Thyroid gland (tissue), 4 donors: ENCODE measurements at regions not wholly inside any gene's neighbourhood (a gene's known extent, or its start where the extent isn't known, plus 50 kb on each side); places are given as distances from the start of the nearest gene placed in this dataset.

Source experiments
- DNase-seq, 2 donors: peaks; one replicate each; pipeline ENCODE4 v3.0.0-alpha.2; 2019
- H3K27ac ChIP-seq, 3 donors: fragments of 200-600 bp; sonication (generic); 1 replicate in 2 of 3; 2 replicates in 1 of 3; pipeline ENCODE4 v1.5.1; 2016 to 2019; ENCODE audit warnings: mild to moderate bottlenecking in 1 of 3, moderate library complexity in 1 of 3
- H3K27me3 ChIP-seq: fragments of 200-600 bp; sonication (generic); one replicate; pipeline ENCODE4 v1.5.1; 2019
- H3K36me3 ChIP-seq, 2 donors: fragments of 200-600 bp; sonication (generic); one replicate each; pipeline ENCODE4 v1.5.1; 2016 to 2019
- H3K4me1 ChIP-seq, 2 donors: fragments of 200-600 bp; sonication (generic); one replicate each; pipeline ENCODE4 v1.5.1; 2017 to 2019
- H3K4me3 ChIP-seq, 3 donors: fragments of 200-600 bp; sonication (generic); replicated peaks in 1 of 3; 1 replicate in 2 of 3; 2 replicates in 1 of 3; pipeline ENCODE4 v1.5.1; 2016; ENCODE audit warnings: mild to moderate bottlenecking in 1 of 3
- H3K9me3 ChIP-seq: fragments of 200-600 bp; sonication (generic); one replicate; pipeline ENCODE4 v1.5.1; 2017
- POLR2A ChIP-seq, 2 donors: fragments of 450-650 bp; IDR thresholded peaks; one replicate each; pipeline ENCODE4 v1.6.1; 2017; ENCODE audit warnings: antibody characterized with exemption in 2 of 2, mild to moderate bottlenecking in 2 of 2, moderate library complexity in 1 of 2
- WGBS, 2 donors: methylation state at CpG; one replicate each; pipeline ENCODE4 v1.1.5; 2017; 5-methylcytosine and 5-hydroxymethylcytosine counted together
- intact Hi-C: fragments of 100-400 bp; cut with DNase I; formaldehyde crosslinking; loops from one replicate; pipeline ENCODE4 v1.15.1; 2023
- TF ChIP-seq, protein P1 (sequence below), 6 experiments: fragments of 200-600 bp in 3 of 6; fragments of 450-650 bp in 3 of 6; sonication (generic) in 3 of 6; IDR thresholded peaks; one replicate each; pipeline ENCODE4 v1.5.1; 2016 to 2019; ENCODE audit warnings: antibody characterized with exemption in 6 of 6, mild to moderate bottlenecking in 2 of 6, inconsistent platforms in 1 of 6, moderate library complexity in 1 of 6

DNA sequence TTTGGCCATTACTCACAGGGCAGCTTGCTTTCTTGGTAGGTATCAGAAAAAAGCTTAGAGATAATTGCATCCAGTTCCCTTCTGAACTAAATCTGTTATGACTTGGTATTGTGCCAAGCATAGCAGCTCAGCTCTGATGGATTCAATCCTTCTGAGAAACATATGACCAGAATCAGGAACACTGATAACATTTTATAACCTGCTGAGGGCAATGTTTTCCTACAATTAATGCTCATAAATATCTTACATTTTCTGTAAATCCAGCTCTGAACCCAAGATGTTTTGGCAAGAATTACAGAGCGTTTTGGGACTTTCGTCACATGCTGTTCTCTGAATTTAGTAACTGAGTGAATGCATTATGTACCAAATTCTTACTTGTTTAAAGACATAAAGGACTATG lies 167.8 kb downstream of the KIF20B start:
- intact Hi-C loops: no loop called here
- no peak overlapping the region for H3K27ac ChIP-seq
- WGBS, 2 donors: 69 to 73% methylated on average over 2 of the region's 2 CpGs
- no peaks in the 10 kb centered on the region for H3K36me3 ChIP-seq
- H3K27me3 ChIP-seq: no peaks in the 10 kb centered on the region
- no peaks in the 10 kb centered on the region for H3K4me1 ChIP-seq
- no peak for DNase-seq
- no peak overlapping the region for H3K4me3 ChIP-seq
- TF ChIP-seq, protein P1, sequence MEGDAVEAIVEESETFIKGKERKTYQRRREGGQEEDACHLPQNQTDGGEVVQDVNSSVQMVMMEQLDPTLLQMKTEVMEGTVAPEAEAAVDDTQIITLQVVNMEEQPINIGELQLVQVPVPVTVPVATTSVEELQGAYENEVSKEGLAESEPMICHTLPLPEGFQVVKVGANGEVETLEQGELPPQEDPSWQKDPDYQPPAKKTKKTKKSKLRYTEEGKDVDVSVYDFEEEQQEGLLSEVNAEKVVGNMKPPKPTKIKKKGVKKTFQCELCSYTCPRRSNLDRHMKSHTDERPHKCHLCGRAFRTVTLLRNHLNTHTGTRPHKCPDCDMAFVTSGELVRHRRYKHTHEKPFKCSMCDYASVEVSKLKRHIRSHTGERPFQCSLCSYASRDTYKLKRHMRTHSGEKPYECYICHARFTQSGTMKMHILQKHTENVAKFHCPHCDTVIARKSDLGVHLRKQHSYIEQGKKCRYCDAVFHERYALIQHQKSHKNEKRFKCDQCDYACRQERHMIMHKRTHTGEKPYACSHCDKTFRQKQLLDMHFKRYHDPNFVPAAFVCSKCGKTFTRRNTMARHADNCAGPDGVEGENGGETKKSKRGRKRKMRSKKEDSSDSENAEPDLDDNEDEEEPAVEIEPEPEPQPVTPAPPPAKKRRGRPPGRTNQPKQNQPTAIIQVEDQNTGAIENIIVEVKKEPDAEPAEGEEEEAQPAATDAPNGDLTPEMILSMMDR (IDR thresholded peaks at IDR 0.05): no peak
- TF ChIP-seq POLR2A (IDR thresholded peaks at IDR 0.05): no peak
- H3K9me3 ChIP-seq: no peaks in the 10 kb centered on the region

DNA sequence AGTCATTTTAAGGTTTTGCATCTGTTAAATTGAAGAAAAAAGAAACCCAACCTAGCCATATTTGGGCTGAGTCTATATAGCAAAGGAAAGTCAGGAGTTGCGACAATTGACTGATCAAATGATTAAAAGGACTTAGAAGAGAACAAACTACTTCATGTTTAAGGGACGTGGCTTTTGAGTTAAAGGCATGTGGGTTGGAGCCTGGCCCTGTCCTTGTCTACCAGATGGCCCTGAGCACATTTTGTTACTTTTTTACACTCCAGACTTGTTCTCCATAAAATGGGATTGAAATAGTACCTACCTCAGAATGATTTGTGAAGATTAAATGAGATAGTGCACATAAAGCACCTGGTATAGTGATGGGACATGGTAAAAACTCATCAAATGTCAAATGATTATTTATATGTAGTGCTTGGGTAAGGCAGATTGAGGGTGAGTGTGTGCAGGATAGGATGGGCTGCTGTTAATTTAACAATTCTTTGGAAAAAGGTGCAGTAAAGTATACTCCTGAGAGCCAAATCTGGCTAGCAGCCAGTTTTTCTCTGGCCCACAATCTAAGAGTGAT lies 168.3 kb downstream of the KIF20B start:
- no peaks in the 10 kb centered on the region for H3K4me1 ChIP-seq
- no peak overlapping the region for H3K4me3 ChIP-seq
- no peak overlapping the region for H3K27ac ChIP-seq
- 49 to 59% methylated on average over 2 of the region's 2 CpGs for WGBS, 2 donors
- H3K27me3 ChIP-seq: no peaks in the 10 kb centered on the region
- H3K36me3 ChIP-seq: no peaks in the 10 kb centered on the region
- DNase-seq: peak; percentile 15 to 29
- H3K9me3 ChIP-seq: no peaks in the 10 kb centered on the region
- TF ChIP-seq POLR2A (IDR thresholded peaks at IDR 0.05): no peak
- intact Hi-C loops: no loop called here

DNA sequence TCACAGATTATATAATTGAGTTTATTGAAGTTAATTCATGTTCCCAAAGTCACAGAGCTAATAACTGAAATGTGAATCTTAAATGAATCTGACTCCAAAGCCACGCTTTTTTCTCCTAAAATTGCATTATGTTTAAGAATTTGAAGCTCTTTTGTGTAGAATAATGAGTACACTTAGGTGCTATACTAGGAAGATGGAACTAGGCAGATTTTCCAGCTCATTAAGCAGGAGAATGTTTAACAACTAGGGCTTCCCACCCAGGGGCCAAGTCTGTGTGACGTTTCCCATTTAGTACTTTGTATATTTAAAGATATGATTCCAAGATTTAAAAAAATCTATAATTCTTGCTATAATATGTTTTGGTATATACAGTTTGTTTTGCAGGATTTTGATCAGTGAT lies 169.5 kb downstream of the KIF20B start:
- Histone ChIP-seq H3K4me1 (no peaks in the 10 kb centered on the region), H3K27ac (no peak overlapping the region), H3K27me3 (no peaks in the 10 kb centered on the region), H3K36me3 (no peaks in the 10 kb centered on the region), H3K9me3 (no peaks in the 10 kb centered on the region), H3K4me3 (no peak overlapping the region)
- TF ChIP-seq, protein P1 (IDR thresholded peaks at IDR 0.05): no peak
- TF ChIP-seq POLR2A (IDR thresholded peaks at IDR 0.05): no peak
- no peak for DNase-seq
- 76 to 78% methylated on average over 2 of the region's 2 CpGs for WGBS, 2 donors
- intact Hi-C loops: no loop called here

DNA sequence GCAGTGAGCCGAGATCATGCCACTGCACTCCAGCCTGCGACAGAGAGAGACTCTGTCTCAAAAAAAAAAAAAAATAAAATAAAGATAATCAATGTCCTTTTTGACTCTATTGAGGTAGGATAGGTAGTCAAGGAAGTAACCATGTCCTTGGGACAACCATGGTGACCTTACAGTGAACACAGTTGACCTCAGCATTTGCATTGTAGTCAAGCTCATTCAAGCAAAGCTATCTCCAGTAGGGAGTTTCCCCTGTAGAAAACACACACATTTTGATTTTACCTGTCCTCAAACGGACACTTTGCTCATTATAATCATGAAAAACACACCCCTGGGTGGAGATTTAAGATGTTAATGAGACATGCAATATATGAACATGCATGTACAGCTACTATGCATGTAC lies 171.7 kb downstream of the KIF20B start:
- no peaks in the 10 kb centered on the region for H3K9me3 ChIP-seq
- intact Hi-C loops: no loop called here
- H3K4me1 ChIP-seq: no peaks in the 10 kb centered on the region
- no peak overlapping the region for H3K4me3 ChIP-seq
- DNase-seq: no peak
- no peak overlapping the region for H3K27ac ChIP-seq
- no peaks in the 10 kb centered on the region for H3K36me3 ChIP-seq
- no peaks in the 10 kb centered on the region for H3K27me3 ChIP-seq
- TF ChIP-seq POLR2A (IDR thresholded peaks at IDR 0.05): no peak
- TF ChIP-seq, protein P1 (IDR thresholded peaks at IDR 0.05): no peak
- 87% methylated on average over 3 of the region's 3 CpGs for WGBS, 2 donors

DNA sequence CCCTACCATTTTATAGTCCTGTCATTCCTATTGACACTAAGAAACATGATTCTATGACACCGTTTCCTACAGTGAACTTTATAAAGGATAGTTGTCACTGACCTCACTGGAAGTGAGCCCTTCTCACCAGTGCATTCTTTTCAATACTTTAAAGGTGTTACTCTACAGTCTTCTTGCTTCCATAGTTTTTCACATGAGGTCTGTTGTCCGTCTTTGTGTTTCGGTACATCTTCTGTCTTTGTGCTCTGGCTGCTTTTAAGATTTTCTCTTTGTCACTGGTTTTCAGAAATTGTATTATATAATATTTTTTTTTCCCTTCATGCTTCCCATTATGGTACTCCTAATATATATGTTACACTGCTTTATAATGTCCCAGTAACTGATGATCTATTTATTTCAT lies 174.2 kb downstream of the KIF20B start:
- H3K27ac ChIP-seq: no peak overlapping the region
- TF ChIP-seq, protein P1 (IDR thresholded peaks at IDR 0.05): no peak
- no peak for TF ChIP-seq POLR2A (IDR thresholded peaks at IDR 0.05)
- no peak overlapping the region for H3K4me3 ChIP-seq
- no peaks in the 10 kb centered on the region for H3K27me3 ChIP-seq
- H3K36me3 ChIP-seq: no peaks in the 10 kb centered on the region
- 91 to 98% methylated on average over 3 of the region's 3 CpGs for WGBS, 2 donors
- H3K4me1 ChIP-seq: no peaks in the 10 kb centered on the region
- DNase-seq: no peak
- no peaks in the 10 kb centered on the region for H3K9me3 ChIP-seq
- intact Hi-C loops: no loop called here

DNA sequence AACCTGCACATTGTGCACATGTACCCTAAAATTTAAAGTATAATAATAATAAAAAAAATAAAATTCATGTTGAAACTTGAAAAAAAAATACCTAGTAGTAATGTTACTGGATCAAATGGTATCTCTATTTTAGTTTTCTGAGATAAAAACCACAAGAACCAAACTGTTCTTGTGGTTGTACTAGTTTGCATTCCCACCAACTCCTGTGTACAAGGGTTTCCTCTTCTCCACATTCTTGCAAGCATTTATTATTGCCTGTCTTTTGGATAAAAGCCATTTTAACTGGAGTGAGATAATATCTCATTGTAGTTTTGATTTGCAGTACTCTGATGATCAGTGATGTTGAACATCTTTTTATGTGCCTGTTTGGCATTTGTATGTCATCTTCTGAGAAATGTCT lies 177.7 kb downstream of the KIF20B start:
- TF ChIP-seq, protein P1 (IDR thresholded peaks at IDR 0.05): no peak
- no peak for TF ChIP-seq POLR2A (IDR thresholded peaks at IDR 0.05)
- intact Hi-C loops: no loop called here
- Histone ChIP-seq H3K4me1 (no peaks in the 10 kb centered on the region), H3K9me3 (no peaks in the 10 kb centered on the region), H3K36me3 (no peaks in the 10 kb centered on the region), H3K4me3 (no peak overlapping the region), H3K27ac (no peak overlapping the region), H3K27me3 (no peaks in the 10 kb centered on the region)
- DNase-seq: no peak
